HPDE6-E6E7 (cell line): ENCODE measurements at regions not wholly inside any gene's neighbourhood (a gene's known extent, or its start where the extent isn't known, plus 50 kb on each side); places are given as distances from the start of the nearest gene placed in this dataset.

Experiments
- DNase-seq: peaks from one replicate; pipeline ENCODE4 v3.0.0; 2011; ENCODE audit warnings: missing footprints; ENCODE audit errors: extremely low spot score

DNA sequence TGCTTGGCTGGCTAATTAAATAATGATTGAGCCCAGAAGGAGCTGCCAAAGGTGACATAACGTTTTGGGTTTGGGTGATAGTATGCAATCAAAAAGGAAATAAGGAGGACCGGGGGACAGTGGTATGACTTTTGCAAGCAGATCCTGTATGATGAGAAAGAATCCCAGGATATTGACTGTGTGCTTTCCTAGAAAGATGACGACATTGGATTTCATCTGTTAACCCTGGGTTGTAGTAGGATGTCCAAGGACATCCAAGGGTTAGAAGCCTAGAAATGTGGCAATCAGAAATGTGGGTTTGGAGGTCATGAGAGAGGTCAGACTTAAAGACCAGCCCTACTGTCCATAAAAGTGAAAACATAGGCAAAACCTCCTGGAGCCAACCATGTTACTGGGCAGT lies 50.3 kb upstream of the HMHB1 start:
- DNase-seq = no peak

DNA sequence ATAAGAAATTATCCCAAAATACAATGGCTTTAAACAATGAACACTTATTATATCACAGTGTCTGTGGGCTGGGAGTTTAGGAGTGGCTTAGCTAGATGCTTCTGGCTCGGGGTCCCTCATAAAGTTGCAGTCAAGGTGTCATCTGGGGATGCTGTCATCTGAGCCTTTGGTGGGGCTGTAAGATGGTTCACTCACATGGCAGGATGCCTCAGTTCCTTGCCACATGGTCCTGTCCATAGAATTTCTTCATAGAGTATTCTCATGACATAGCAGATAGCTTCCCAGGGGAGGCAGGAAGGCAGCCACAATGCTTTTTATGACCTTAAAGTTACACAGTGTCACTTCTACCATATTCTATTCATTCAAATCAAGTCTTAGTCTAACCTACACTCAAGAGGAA lies 51.2 kb upstream of the HMHB1 start:
- no peak for DNase-seq

DNA sequence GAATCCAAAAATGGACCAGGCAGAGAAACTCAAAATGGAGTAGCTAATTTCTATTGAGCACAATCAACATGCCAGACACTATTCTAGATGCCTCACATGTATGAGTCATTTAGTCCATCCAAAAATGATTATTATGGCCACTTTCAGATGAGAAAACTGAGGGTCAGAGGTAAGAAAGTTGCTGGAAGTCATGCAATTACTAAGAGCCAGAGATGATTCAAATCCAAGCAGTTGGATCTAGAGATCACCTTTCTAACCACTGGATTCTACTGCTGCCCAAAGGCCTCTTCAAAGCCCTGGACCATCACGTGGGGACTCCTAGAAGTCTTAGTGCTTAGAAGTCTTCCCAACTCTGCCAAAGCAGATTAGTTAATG lies 51.8 kb upstream of the HMHB1 start:
- DNase-seq = no peak

DNA sequence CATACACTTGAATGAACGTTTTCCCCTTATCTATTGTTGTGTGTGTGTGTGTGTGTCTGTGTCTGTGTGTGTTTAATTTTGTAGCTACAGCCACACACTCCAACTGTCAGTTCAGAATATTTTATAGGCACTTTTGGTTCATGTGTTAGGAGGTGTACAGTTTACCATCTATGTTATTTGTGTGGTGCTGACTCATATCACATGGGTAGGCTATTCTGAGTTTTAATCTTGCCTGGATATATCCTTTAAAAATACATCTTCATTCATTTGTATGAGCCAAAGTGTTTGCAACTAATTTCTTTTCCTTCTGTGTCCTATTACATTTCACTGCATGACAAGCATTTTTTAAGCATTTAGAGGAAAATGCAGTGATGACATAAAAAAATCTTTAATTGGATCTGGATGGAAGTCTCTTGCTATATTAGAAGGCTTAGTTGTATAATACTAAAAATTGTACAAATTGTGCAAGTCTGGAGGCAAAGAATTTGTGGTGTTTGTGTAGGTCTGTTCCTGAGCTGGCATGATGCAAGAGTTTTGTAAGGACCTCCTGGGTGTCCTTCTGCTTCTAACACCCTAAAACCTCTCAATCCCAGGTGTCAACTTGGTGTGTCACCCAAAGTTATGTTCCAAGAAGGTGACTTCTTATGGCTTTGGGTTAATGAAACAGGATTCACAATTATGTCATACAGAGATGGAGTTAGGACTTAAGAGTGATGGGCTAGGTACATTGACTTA lies 52.4 kb upstream of the HMHB1 start:
- no peak for DNase-seq

DNA sequence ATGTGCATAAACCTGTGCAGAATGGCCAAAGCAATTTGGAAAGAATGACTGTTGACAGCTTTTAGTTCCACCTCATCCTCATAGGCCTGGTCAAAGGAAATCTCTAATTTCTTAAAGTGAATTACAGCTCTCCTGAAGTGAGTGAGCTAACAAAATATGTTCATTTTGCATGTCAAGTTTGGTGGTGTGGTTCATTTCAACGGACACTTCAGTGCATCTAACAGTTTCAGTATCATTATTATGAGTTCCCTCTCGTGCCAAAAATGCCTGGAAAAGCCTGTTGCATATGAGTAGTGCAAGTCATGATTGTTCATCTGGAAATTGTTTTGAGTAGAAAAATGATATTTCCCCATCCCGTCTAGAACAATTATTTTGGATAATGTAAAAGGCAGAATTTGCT lies 53.2 kb upstream of the HMHB1 start:
- DNase-seq = no peak

DNA sequence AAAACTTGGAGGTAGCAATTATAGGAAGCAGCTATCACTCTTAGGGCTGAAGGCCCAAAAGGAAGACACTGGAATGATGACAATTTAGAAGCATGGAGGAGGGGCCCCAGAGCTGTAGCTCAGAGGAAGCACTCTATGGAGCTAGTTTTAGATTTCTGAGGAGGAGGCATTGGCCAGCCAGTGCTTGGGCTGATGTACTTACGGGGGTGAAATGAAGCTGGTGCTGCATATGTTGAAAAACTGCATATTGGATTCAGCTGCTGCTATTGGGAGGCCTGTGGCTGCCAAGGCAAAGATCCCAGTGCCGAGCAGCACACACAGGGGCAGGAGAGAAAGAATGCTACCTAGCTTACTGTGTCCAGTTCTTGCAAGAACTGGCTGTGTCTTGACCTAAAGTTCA lies 53.9 kb upstream of the HMHB1 start:
- no peak for DNase-seq

DNA sequence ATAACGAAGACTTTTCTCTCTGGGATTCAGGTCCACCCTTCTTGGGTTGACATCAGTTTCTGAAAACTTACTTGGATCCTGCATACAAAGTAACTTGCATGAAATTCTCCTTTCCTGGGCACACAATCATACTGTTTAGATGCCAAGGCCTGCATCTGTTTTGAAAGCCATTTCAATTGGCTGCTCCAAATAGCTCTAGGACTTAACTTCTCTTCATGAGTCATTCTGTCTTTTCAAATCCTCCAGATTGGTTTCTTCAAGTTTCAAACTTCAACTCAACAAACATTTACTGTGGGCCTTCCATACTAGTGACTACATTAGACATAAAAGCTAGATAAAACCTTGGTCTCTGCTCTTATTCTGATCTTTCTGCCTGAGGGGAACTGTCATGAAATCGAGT lies 54.8 kb upstream of the HMHB1 start:
- DNase-seq = no peak

DNA sequence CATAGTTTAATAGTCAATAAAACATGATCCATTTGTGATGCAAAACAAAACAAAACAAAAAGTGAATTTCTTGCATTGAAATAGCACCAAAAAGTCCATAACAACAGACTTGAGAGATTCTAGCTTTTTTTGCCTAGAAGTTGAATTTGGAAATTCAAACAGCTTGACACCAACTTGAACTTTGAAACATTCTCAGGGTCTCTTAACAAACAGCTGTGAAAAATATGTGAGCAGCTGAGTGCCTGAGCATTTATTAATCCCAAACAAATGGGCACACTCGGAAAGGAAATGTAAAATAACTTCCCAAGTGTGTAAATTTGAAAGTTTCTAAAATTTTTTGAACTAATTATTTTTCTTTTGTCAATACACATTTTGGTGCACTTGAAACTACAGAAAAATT lies 56.0 kb upstream of the HMHB1 start:
- DNase-seq = no peak

DNA sequence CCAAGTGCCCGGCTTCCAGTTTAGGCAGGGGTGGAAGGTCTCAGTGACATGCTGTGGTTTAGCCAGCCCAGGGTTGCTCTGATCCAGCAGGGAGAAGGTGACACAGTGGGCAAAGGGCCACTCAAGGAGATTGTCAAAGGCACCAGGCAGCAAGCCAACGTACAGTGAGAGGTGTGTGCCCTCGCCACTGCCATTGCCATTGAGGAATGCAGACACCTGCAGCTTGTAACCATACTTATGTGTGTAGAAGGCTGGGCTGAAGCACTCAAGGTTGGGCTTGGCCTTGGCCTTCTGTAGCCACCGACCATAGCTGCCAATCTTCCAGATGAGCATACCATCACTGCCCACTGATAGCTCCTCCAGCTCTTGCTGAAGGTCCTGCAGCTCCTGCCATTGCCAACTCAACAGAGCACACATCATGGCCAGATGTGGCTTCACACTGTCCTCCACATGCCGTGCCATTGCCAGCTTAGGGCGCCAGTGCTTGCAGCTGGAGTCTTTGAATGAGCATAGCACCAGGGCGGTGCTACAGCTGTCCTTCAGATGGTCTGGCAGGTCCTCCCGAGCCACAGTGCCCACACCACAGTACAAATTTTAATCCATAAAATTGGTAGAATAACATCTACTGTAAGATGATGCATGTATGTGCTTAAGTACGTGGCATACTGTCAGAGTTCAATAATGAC lies 59.7 kb upstream of the HMHB1 start:
- DNase-seq = no peak

DNA sequence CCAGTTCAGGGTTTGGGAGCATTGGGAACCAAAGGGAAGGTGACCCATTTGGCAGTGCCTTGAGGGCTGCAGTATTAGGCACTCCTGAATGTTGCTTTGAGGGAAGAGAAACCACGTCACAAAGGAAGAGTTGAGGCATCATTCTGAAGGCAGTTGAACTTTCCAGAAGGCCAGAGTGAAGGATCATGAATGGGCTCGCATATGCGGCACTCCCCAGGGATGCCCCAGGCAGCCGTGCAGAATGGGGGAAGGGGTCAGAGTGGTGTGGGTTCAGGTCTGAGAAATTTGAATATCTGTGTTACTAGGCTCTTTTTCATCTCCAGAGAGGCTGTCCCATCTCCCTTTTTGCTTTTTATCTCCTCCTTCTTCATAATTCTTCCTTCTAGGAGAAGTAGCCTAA lies 60.6 kb upstream of the HMHB1 start:
- DNase-seq = no peak

DNA sequence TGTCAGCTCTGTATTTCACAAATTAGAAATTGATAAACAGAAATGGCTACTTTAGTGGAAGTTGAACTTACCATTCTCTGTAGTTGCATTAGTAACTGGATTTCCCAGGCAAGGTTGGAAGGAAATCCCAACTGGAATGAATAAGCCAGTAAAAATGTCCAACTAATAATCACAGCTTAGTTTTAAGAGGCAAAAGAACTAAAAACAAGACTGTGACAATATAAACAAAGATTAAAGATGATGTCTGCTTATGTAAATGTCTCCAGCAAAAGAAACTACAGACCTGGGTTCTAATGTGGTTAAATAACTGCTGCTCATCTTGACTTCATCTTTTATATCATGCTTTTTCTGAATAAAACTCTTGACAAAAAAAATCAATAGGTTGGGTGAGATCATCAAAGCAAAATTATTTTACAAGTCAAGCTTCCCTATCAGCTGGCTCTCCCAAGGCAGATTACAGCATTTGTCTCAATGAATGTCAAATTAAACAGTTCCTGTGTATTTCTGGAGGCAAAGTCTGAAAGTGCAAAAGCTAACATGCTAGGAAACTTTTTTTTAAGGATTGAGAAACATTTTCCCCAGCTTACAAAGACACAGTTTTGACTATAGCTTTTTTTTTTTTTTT lies 62.3 kb upstream of the HMHB1 start:
- no peak for DNase-seq

DNA sequence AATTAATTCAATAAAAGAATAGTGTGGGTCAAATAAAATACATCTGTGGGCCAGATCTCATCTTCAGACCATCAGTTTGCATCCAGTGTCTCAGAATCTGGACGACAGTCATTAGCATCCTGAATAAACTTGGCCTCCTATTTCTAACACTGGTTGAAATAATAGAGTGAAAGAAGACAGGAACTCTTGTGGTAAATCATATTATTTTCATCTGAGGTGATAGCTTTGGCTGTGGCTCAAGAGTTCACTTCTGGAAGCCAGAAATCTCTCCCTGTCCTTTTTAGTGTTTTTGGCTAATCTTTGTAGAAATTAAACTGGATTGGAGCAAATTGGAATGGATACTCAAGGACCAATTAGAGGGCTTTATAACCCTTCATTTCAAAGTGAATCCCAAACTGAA lies 63.4 kb upstream of the HMHB1 start:
- no peak for DNase-seq

DNA sequence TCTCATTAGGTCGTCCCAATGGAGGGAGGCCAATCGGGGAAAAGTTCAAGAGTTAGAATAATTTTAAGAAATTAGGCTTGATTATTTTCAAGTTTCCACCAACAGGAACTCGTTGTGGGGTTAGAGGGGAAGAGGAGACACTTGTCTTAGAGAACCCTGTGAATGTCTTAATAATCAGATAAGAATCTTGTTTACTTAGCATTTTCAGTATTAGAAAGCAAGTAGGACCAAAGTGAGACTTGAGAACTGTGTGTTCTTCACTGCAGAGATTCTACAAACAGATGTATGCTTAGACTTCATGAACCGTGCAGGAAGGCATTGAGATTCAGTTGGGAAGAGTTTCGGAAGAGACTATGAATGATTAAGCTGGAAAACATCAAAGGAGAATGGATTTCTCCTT lies 69.0 kb upstream of the HMHB1 start:
- DNase-seq = no peak

DNA sequence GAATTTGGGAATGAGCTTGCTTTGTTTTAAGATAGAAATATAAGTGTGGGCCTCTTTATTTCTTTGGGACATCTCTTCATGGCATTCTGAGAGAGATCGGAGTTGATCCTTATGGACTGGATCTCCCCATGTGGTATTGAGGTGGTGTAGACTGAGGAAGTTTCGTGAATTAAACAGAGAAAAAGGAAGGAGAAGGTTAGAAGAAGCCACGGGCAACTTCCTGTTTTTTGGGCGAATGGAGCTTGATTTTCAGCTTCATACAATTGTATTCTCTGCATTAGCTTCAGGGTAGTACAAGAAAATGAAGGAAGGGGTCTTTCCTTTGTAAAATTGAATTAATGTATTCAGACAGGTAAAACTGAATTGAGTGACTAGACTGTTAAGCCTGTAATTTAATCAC lies 70.5 kb upstream of the HMHB1 start:
- DNase-seq = no peak

DNA sequence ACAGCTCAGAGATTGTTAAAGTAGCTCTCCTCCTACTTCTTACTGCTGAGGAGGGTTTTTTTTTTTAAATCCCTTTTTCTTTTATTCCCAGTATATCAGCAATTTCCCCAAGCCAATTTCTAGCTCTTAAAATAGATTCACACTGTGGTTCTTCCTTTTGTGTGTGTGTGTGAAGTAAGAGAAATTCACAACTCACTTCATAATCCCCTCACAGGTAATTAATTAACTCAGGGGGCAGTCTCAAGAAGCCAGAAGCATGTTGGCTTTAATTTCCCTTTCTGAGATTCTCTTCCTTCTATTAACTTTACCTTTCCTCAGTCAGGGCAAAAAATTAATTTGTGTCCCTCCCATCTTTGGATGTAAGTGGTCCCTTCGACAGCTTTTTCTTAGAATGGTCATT lies 71.0 kb upstream of the HMHB1 start:
- DNase-seq = no peak

DNA sequence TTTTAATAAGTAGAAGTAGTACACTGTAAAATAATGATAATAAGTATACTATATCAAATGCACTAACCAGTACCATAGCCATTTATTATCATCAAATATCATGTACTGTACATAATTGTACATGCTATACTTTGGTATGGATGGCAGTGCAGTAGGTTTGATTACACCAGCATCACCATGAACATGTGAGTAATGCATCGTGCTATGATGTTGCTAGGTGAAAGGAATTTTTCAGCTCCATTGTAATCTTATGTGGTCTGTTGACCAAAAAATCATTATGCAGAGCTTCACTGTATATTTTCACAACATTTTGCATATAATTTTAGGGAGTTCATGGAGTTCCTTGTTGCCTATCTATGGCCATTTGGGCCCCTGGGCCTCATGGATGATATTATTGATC lies 72.2 kb upstream of the HMHB1 start:
- no peak for DNase-seq

DNA sequence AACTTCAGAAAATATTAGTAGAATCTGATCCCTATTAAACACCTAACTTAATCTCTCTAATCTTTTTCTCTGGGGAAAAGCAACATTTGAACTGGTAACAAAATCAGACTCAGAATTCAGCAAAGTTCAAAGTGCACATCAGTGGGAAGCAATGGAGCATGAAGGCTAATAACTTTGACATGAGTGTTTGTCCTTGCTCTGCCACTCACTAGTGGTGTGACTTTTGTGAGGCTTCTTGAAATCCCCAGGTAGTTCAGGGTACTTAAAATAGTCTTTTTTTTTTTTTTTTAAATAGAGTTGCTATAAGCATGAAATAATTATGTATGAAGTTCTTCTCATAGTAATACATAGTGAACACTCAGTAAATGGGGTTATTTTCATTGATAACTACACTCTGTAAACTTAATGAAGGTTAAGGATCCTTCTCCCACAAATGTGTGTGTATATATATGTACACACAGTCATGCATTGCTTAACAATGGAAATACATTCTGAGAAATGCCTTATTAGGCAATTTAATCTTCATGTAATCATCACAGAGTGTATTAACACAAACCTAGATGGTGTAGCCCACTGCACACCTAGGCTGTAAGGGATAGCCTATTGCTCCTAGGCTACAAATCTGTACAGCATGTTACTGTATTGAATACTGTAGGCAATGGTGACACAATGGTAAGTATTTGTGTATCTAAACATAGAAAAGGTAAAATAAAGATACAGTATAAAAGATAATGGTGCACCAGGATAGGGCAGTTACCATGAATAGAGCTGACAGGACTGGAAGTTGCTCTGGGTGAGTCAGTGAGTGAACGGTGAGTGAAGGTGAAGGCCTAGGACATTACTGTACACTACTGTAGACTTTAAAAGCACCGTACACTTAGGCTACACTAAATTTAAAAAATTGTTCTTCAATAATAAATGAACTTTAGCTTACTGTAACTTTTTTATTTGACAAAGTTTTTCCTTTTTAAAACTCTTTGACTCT lies 73.3 kb upstream of the HMHB1 start:
- DNase-seq = no peak

DNA sequence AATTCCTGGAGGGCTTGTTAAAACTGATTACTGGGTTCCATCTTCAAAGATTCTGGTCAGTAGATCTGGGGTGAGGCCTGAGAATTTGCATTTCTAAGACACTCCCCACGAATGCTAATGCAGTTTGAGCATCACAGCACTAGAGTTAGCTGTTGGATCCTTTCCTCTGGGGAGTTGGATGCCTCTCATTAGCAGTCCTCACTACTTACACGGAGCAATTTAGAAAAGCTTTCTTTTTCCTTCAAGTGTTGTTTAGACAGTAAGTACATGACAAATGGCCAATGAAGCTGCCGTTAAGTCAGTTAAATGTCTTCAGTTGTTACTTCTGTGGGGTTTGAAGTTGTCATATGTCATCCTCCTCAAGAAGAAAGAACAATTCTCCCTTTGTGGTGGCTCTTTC lies 74.9 kb upstream of the HMHB1 start:
- no peak for DNase-seq

DNA sequence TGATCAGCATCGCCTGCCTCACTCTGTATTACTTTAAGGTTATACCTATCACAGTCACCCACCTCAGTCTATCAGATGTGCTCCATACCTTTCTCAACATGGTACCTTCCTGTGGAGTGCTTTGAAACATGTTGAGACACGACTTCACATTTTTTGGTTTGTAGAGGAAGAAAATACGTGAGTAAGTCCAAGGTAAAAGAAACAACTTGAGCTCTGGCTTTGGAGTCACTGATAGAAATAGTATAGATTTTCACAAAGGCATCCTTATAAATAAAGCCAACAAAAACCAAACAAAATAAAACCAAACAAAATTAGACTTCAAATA lies 77.5 kb upstream of the HMHB1 start:
- no peak for DNase-seq

DNA sequence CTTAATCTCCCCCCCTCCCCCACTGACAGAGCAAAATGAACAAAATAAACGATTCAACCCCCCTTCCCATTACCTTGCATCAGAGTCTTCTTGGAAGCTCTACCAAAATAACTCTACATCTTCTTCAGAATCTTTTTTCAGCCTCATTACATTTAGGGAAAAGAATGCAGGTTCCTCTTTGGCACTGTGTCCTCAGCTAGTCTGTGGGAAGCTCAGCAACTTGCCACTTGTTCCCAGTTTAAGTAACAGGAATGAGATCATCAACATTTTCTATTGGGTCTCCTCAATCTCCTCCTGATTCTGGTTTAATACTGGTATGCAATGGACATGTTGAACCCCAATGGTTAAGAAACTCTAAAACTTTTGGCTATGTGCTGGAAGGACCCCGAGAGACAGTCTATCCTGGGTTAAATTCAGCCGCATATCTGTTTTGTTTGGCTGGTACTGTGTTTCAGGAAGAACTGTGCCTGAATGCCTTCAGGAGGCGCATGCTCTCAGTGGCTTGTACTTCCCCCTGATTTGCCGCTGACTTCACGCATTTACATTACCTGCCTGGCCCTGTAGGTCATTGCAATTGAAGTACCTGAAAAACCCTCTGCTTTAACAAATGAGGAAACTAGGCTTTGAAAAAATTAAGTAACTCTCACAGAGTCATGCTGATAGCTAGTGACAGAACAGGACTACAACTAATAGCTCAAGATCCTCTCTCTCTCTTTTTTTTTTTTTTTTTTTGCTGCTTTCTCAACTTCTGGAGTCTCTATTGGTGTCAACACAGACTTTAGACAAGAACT lies 78.1 kb upstream of the HMHB1 start:
- no peak for DNase-seq

DNA sequence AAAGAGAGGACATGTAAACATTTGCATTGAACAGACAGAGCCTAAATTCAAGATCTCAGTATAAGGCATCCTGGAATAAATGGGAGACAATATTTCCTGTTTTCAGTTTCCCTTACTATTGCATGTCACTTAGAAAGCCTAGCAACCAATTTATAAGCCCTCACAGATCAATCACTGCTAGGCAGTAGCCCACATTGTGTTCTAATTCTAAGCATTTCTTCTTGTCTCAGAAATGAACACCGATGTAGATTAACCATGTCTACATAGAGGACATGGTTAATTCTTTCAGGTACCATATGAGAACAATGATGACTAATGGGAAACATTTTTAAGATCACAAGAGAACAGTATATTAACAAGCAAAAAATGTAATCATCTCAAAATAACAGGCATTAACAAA lies 79.6 kb upstream of the HMHB1 start:
- no peak for DNase-seq
